Upper lobe of left lung (tissue), 6 donors: ENCODE measurements at regions not wholly inside any gene's neighbourhood (a gene's known extent, or its start where the extent isn't known, plus 50 kb on each side); places are given as distances from the start of the nearest gene placed in this dataset.

Experiments used
- ATAC-seq, 2 donors: fragments of 200-7000 bp; cut with Tn5 transposase; one replicate each; pipeline ENCODE4 v1.9.1; 2022; ENCODE audit warnings: mild to moderate bottlenecking in 2 of 2, moderate library complexity in 2 of 2; ENCODE audit not compliant: low FRiP score in 2 of 2
- DNase-seq, 2 donors: peaks; one replicate each; pipeline ENCODE4 v3.0.0-alpha.2; 2019 to 2020
- H3K27ac ChIP-seq, 4 donors: fragments of 200-600 bp; sonication (generic); one replicate each; pipeline ENCODE4 v1.5.1; 2016 to 2019
- H3K27me3 ChIP-seq, 4 donors: fragments of 200-600 bp; sonication (generic); one replicate each; pipeline ENCODE4 v1.5.1; 2017 to 2019
- H3K36me3 ChIP-seq, 4 donors: fragments of 200-600 bp; sonication (generic); one replicate each; pipeline ENCODE4 v1.5.1; 2016 to 2019
- H3K4me1 ChIP-seq, 4 donors: fragments of 200-600 bp; sonication (generic); one replicate each; pipeline ENCODE4 v1.5.1; 2018 to 2019
- H3K4me3 ChIP-seq, 4 donors: fragments of 200-600 bp; sonication (generic); one replicate each; pipeline ENCODE4 v1.5.1; 2017 to 2019; ENCODE audit warnings: mild to moderate bottlenecking in 2 of 4, moderate library complexity in 1 of 4
- H3K9me3 ChIP-seq, 4 donors: fragments of 200-600 bp; sonication (generic); one replicate each; pipeline ENCODE4 v1.5.1; 2018 to 2019
- EP300 ChIP-seq, 4 donors: sonication (generic); formaldehyde crosslinking; IDR thresholded peaks; one replicate each; pipeline ENCODE4 v1.5.1; 2017; ENCODE audit warnings: antibody characterized with exemption in 4 of 4, control low read depth in 2 of 4
- POLR2A ChIP-seq, 4 donors: fragments of 450-650 bp; IDR thresholded peaks; one replicate each; pipeline ENCODE4 v1.5.1; 2016 to 2017; ENCODE audit warnings: antibody characterized with exemption in 4 of 4, mild to moderate bottlenecking in 2 of 4
- POLR2AphosphoS5 ChIP-seq, 2 donors: sonication (generic); formaldehyde crosslinking; IDR thresholded peaks; one replicate each; pipeline ENCODE4 v1.5.1; 2017; ENCODE audit warnings: antibody characterized with exemption in 2 of 2
- WGBS, 2 donors: methylation state at CpG; one replicate each; pipeline ENCODE4 v1.1.5; 2017 to 2018; 5-methylcytosine and 5-hydroxymethylcytosine counted together
- TF ChIP-seq, protein P1 (sequence below), 6 experiments: fragments of 450-650 bp in 4 of 6; fragments of 200-600 bp in 2 of 6; sonication (generic) in 2 of 6; IDR thresholded peaks; one replicate each; pipeline ENCODE4 v1.5.1; 2016 to 2019; ENCODE audit warnings: antibody characterized with exemption in 6 of 6
- donor health status: DM: no; HTN: no; CAD: no; lungs with moderate emphysema.
- donor health status: DM: no; HTN: yes; CAD: no; lungs with severe emphysema.

DNA sequence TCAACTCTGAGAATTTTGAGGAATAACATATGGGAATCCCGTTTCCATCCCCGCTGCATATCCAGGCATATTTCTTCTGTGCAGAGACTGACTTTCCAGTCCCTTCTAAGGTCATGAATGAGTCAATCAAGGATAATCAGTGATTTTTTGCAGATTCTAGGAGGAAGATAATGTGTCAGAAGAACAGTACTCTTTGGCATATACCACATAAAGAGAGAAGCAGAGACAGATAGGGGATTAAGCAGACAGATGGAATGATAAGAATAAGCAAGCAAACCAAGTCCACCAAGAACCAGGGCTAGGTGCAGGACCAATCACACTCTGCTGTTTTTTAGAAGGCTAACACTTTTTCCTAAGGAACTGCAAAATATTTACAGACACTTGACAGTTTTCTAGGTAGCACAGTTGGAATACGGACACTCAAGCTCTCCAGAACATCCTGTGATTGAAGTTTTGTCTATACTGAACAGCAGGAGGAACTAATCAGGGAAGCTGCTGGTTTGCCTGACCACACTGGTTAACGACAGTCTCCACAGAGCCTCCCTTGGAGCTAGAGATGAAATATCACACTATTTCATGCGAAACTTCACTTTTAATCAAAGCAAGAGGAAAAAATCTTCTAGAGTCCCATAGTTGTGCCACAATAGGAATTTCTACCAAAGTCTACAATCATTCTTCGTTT, 450.0 kb upstream of the KCNMB2 start:
- Histone ChIP-seq H3K27me3 (no peaks in the 10 kb centered on the region), H3K36me3 (no peaks in the 10 kb centered on the region), H3K27ac (no peak overlapping the region), H3K4me1 (peaks cover 8 to 21% (median 16%) of the 10 kb centered on the region in 4 donors), H3K4me3 (no peak overlapping the region), H3K9me3 (no peaks in the 10 kb centered on the region)
- no peak for ATAC-seq
- TF ChIP-seq POLR2A (IDR thresholded peaks at IDR 0.05) (no peak), POLR2AphosphoS5 (IDR thresholded peaks at IDR 0.05) (no peak), EP300 (IDR thresholded peaks at IDR 0.05) (no peak)
- TF ChIP-seq, protein P1, sequence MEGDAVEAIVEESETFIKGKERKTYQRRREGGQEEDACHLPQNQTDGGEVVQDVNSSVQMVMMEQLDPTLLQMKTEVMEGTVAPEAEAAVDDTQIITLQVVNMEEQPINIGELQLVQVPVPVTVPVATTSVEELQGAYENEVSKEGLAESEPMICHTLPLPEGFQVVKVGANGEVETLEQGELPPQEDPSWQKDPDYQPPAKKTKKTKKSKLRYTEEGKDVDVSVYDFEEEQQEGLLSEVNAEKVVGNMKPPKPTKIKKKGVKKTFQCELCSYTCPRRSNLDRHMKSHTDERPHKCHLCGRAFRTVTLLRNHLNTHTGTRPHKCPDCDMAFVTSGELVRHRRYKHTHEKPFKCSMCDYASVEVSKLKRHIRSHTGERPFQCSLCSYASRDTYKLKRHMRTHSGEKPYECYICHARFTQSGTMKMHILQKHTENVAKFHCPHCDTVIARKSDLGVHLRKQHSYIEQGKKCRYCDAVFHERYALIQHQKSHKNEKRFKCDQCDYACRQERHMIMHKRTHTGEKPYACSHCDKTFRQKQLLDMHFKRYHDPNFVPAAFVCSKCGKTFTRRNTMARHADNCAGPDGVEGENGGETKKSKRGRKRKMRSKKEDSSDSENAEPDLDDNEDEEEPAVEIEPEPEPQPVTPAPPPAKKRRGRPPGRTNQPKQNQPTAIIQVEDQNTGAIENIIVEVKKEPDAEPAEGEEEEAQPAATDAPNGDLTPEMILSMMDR (IDR thresholded peaks at IDR 0.05), result no peak
- DNase-seq, result no peak
- WGBS, 2 donors, result 77 to 80% methylated on average over 6 of the region's 6 CpGs

DNA sequence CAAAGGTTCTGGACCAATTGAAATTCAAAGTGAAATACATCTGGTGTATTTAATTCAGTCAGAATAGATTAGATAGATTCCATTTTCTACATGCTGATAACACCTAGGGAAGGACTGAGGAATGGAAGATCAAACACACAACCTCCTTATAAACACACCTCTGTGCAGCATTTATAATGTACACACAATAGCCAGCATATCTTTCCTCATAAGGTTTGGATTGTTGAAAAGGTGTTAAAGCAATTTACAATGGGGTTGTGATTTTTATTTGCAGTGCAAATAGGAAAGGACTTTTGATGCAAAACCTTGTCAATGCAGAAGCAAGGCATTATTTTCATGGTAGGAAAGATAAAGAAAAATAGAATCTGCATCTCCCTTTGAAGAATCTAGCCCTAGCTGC, 448.9 kb upstream of the KCNMB2 start:
- Histone ChIP-seq H3K27me3 (no peaks in the 10 kb centered on the region), H3K4me3 (no peak overlapping the region), H3K36me3 (no peaks in the 10 kb centered on the region), H3K9me3 (no peaks in the 10 kb centered on the region), H3K4me1 (peaks cover 8 to 21% (median 16%) of the 10 kb centered on the region in 4 donors), H3K27ac (no peak overlapping the region)
- no peak for ATAC-seq
- no peak for DNase-seq
- TF ChIP-seq EP300 (IDR thresholded peaks at IDR 0.05) (no peak), POLR2AphosphoS5 (IDR thresholded peaks at IDR 0.05) (no peak), POLR2A (IDR thresholded peaks at IDR 0.05) (no peak)
- TF ChIP-seq, protein P1 (IDR thresholded peaks at IDR 0.05), result no peak

DNA sequence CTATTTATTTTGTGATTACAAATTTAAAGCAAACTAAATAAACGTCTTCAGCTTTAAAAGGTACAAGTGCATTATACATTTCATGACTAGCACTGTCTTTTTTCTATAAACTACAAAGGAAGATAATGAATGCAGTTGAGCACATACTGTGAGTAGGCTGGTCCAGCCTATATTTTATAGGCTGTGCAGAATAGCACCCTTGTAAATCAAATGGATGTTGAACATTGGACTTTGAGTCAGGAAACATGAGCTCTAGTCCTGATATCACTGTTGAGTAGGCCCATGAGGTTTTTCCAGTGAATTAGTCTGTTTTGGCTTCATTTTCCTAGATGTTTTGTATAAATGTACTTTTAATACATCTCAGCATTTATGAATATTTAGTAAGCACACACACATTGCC, 447.3 kb upstream of the KCNMB2 start:
- no peaks in the 10 kb centered on the region for H3K9me3 ChIP-seq
- H3K4me3 ChIP-seq, result no peak overlapping the region
- no peak overlapping the region for H3K27ac ChIP-seq
- H3K27me3 ChIP-seq, result no peaks in the 10 kb centered on the region
- DNase-seq, result no peak
- no peak for ATAC-seq
- no peaks in the 10 kb centered on the region for H3K36me3 ChIP-seq
- peaks cover 8 to 17% (median 16%) of the 10 kb centered on the region in 4 donors for H3K4me1 ChIP-seq
- no peak for TF ChIP-seq POLR2AphosphoS5 (IDR thresholded peaks at IDR 0.05)
- TF ChIP-seq POLR2A (IDR thresholded peaks at IDR 0.05), result no peak
- TF ChIP-seq EP300 (IDR thresholded peaks at IDR 0.05), result no peak
- TF ChIP-seq, protein P1 (IDR thresholded peaks at IDR 0.05), result no peak
- WGBS, 2 donors, result 50 to 64% methylated on average over 1 of the region's 1 CpG

DNA sequence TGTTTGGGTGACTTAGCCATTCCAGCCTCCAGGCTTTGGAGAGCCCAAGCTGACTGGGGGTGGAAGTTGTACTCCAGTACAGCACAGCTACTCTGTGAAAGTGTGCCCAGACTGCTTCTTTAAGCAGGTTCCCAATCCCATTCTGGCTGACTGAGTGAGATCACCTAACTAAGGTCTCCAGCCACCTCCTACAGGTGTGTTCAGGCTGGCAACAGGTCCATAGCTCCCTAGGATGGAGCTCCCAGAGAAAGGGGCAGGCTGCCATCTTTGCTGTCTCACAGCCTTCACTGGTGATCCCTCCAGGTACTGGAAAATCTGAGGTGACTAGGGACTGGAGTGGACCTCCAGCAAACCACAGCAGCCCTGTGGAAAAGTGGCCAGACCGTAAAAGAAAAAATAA, 445.3 kb upstream of the KCNMB2 start:
- H3K9me3 ChIP-seq, result no peaks in the 10 kb centered on the region
- H3K27ac ChIP-seq, result no peak overlapping the region
- 100% methylated on average over 1 of the region's 1 CpG for WGBS, 2 donors
- H3K27me3 ChIP-seq, result no peaks in the 10 kb centered on the region
- no peak for ATAC-seq
- DNase-seq, result no peak
- no peaks in the 10 kb centered on the region for H3K4me1 ChIP-seq
- TF ChIP-seq, protein P1 (IDR thresholded peaks at IDR 0.05), result no peak
- no peak for TF ChIP-seq POLR2A (IDR thresholded peaks at IDR 0.05)
- no peak for TF ChIP-seq EP300 (IDR thresholded peaks at IDR 0.05)
- no peak for TF ChIP-seq POLR2AphosphoS5 (IDR thresholded peaks at IDR 0.05)
- no peak overlapping the region for H3K4me3 ChIP-seq
- H3K36me3 ChIP-seq, result no peaks in the 10 kb centered on the region

DNA sequence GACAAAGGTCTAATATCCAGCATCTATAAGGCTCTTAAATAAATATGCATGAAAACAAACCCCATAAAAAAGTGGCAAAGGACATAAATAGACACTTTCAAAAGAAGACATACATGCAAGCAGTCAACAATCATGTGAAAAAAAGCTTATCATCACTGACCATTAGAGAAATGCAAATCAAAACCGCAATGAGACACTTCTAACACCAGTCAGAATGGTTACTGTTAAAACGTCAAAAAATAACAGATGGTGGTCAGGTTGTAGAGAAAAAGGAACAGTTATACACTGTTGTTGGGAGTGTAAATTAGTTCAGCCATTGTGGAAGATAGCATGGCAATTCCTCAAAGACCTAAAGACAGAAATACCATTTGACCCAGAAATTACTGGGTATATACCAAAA, 440.7 kb upstream of the KCNMB2 start:
- H3K27ac ChIP-seq, result no peak overlapping the region
- WGBS, 2 donors, result 81 to 95% methylated on average over 2 of the region's 2 CpGs
- no peak overlapping the region for H3K4me3 ChIP-seq
- no peak for DNase-seq
- H3K27me3 ChIP-seq, result no peaks in the 10 kb centered on the region
- no peaks in the 10 kb centered on the region for H3K4me1 ChIP-seq
- TF ChIP-seq, protein P1 (IDR thresholded peaks at IDR 0.05), result no peak
- TF ChIP-seq POLR2A (IDR thresholded peaks at IDR 0.05), result no peak
- TF ChIP-seq EP300 (IDR thresholded peaks at IDR 0.05), result no peak
- no peak for TF ChIP-seq POLR2AphosphoS5 (IDR thresholded peaks at IDR 0.05)
- H3K9me3 ChIP-seq, result no peaks in the 10 kb centered on the region
- no peak for ATAC-seq
- H3K36me3 ChIP-seq, result no peaks in the 10 kb centered on the region
